Activated T-cell treated with anti-CD3 and anti-CD28 coated beads for 48 hours (primary cell): ENCODE measurements at regions not wholly inside any gene's neighbourhood (a gene's known extent, or its start where the extent isn't known, plus 50 kb on each side); places are given as distances from the start of the nearest gene placed in this dataset.

Source experiments
- DNase-seq: peaks from one replicate; pipeline ENCODE4 v3.0.0-alpha.2; 2020; ENCODE audit warnings: low read depth

- DNase-seq, result no peak
These were observed 61.3 kb upstream of the SPIN1 start for GRCh38 chr9:88326936-88327335.

- no peak for DNase-seq
These were observed 62.2 kb upstream of the SPIN1 start for GRCh38 chr9:88326015-88326414.

GRCh38 chr9:88322906-88323566 lies 65.2 kb upstream of the SPIN1 start:
- peak; percentile 8 for DNase-seq

- no peak for DNase-seq
These were observed 66.5 kb upstream of the SPIN1 start for GRCh38 chr9:88321764-88322163.

GRCh38 chr9:88320748-88321415 lies 67.4 kb upstream of the SPIN1 start:
- DNase-seq, result no peak

- no peak for DNase-seq
These were observed 68.1 kb upstream of the SPIN1 start for GRCh38 chr9:88319936-88320747.

- peak; percentile 38 for DNase-seq
These were observed 74.7 kb upstream of the SPIN1 start for GRCh38 chr9:88313364-88314220.

GRCh38 chr9:88312517-88313103 lies 75.6 kb upstream of the SPIN1 start:
- DNase-seq, result no peak

GRCh38 chr9:88312045-88312444 lies 76.2 kb upstream of the SPIN1 start:
- DNase-seq, result no peak

GRCh38 chr9:88310310-88310980 lies 77.8 kb upstream of the SPIN1 start:
- no peak for DNase-seq

GRCh38 chr9:88308831-88309560 lies 79.2 kb upstream of the SPIN1 start:
- DNase-seq, result no peak

- DNase-seq, result no peak
These were observed 81.1 kb upstream of the SPIN1 start for GRCh38 chr9:88307136-88307535.

- DNase-seq, result peak; percentile 45
These were observed 84.4 kb upstream of the SPIN1 start for GRCh38 chr9:88303721-88304451.

- DNase-seq, result no peak
These were observed 85.5 kb upstream of the SPIN1 start for GRCh38 chr9:88302579-88303324.

GRCh38 chr9:88300556-88300955 lies 87.7 kb upstream of the SPIN1 start:
- no peak for DNase-seq

GRCh38 chr9:88291856-88292255 lies 96.4 kb upstream of the SPIN1 start:
- DNase-seq, result no peak

GRCh38 chr9:88291056-88291455 lies 97.2 kb upstream of the SPIN1 start:
- no peak for DNase-seq

GRCh38 chr9:88289532-88289931 lies 98.7 kb upstream of the SPIN1 start:
- DNase-seq, result no peak

- DNase-seq, result no peak
These were observed 100.3 kb upstream of the SPIN1 start for GRCh38 chr9:88287972-88288371.
